Naive thymus-derived CD4-positive, alpha-beta T cell (primary cell): ENCODE measurements at regions not wholly inside any gene's neighbourhood (a gene's known extent, or its start where the extent isn't known, plus 50 kb on each side); places are given as distances from the start of the nearest gene placed in this dataset.

Experiments
- ATAC-seq: fragments of 150-1000 bp; cut with Tn5 transposase; 2 replicates; pipeline ENCODE4 v1.10.0; 2021; ENCODE audit warnings: mild to moderate bottlenecking, moderate library complexity
- CTCF ChIA-PET: fragments of 350-600 bp; sonication (Branson Sonifier 250); formaldehyde crosslinking; loops from one replicate; lab custom pipeline; 2021; ENCODE audit warnings: antibody characterized with exemption; lab: Charles Lee
- POLR2A ChIA-PET: fragments of 350-600 bp; sonication (Branson Sonifier 250); formaldehyde crosslinking; loops from one replicate; lab custom pipeline; 2021; ENCODE audit warnings: antibody characterized with exemption, inconsistent platforms; lab: Charles Lee
- DNase-seq, 9 donors: peaks; one replicate each; pipeline versions ENCODE4 v3.0.0 to v3.0.0-alpha.2; 2020 to 2022; ENCODE audit warnings: mixed read lengths in 1 of 9
- H3K27ac ChIP-seq: one replicate; pipeline ENCODE4 v1.7.0; 2013; ENCODE audit warnings: mild to moderate bottlenecking, low read depth, low read length, moderate library complexity
- H3K27me3 ChIP-seq, 2 donors: one replicate each; pipeline ENCODE4 v1.7.0; 2013; ENCODE audit warnings: low read length in 2 of 2, mild to moderate bottlenecking in 2 of 2, moderate library complexity in 2 of 2; ENCODE audit not compliant: control insufficient read depth in 2 of 2, insufficient read depth in 2 of 2
- H3K36me3 ChIP-seq, 3 experiments: 1 replicate in 2 of 3; 2 replicates in 1 of 3; pipeline ENCODE4 v1.7.0; 2013; ENCODE audit warnings: low read length in 3 of 3, mild to moderate bottlenecking in 3 of 3, moderate library complexity in 1 of 3; ENCODE audit not compliant: insufficient read depth in 3 of 3, control insufficient read depth in 2 of 3
- H3K4me1 ChIP-seq, 2 donors: one replicate each; pipeline ENCODE4 v1.7.0; 2013; ENCODE audit warnings: low read length in 2 of 2, mild to moderate bottlenecking in 2 of 2, moderate library complexity in 1 of 2; ENCODE audit not compliant: control insufficient read depth in 2 of 2, insufficient read depth in 2 of 2
- H3K4me3 ChIP-seq: 2 replicates; pipeline ENCODE4 v1.7.0; 2013; ENCODE audit warnings: mild to moderate bottlenecking, low read length
- H3K9me3 ChIP-seq, 3 experiments: 1 replicate in 2 of 3; 2 replicates in 1 of 3; pipeline ENCODE4 v1.7.0; 2013; ENCODE audit warnings: low read length in 3 of 3; ENCODE audit not compliant: control insufficient read depth in 2 of 3
- H3K27ac Mint-ChIP-seq, 9 donors: one replicate each; pipeline ENCODE4 v1.8.0; 2020 to 2022; ENCODE audit warnings: mixed read lengths in 9 of 9, mild to moderate bottlenecking in 8 of 9, moderate library complexity in 5 of 9, inconsistent platforms in 2 of 9
- H3K27me3 Mint-ChIP-seq, 5 donors: one replicate each; pipeline ENCODE4 v1.8.0; 2021 to 2022; ENCODE audit warnings: mixed read lengths in 5 of 5, mild to moderate bottlenecking in 1 of 5
- H3K36me3 Mint-ChIP-seq, 5 donors: one replicate each; pipeline ENCODE4 v1.8.0; 2020 to 2022; ENCODE audit warnings: mixed read lengths in 5 of 5, mild to moderate bottlenecking in 3 of 5, inconsistent platforms in 1 of 5
- H3K4me1 Mint-ChIP-seq, 7 donors: one replicate each; pipeline ENCODE4 v1.8.0; 2020 to 2022; ENCODE audit warnings: mixed read lengths in 7 of 7, mild to moderate bottlenecking in 3 of 7, inconsistent platforms in 1 of 7
- H3K4me3 Mint-ChIP-seq, 10 donors: one replicate each; pipeline ENCODE4 v1.8.0; 2020 to 2022; ENCODE audit warnings: mild to moderate bottlenecking in 10 of 10, mixed read lengths in 10 of 10, moderate library complexity in 6 of 10, inconsistent platforms in 2 of 10
- H3K9me3 Mint-ChIP-seq, 11 donors: one replicate each; pipeline ENCODE4 v1.8.0; 2020 to 2022; ENCODE audit warnings: mixed read lengths in 11 of 11, mild to moderate bottlenecking in 4 of 11, inconsistent platforms in 1 of 11, moderate library complexity in 1 of 11
- intact Hi-C, 2 donors: fragments of 100-400 bp; cut with micrococcal nuclease; formaldehyde crosslinking; loops; one replicate each; pipeline ENCODE4 v1.15.1; 2023

GRCh38 chr5:56515011-56515410 is 281.9 kb upstream of the ANKRD55 start:
- H3K27me3 Mint-ChIP-seq, result peaks cover 0 to 2% (median 0%) of the 10 kb centered on the region in 5 donors
- Histone ChIP-seq H3K27ac (no peak overlapping the region), H3K9me3 (no peaks in the 10 kb centered on the region), H3K4me3 (no peak overlapping the region), H3K36me3 (no peaks in the 10 kb centered on the region), H3K27me3 (no peaks in the 10 kb centered on the region), H3K4me1 (peaks cover 4 to 7% of the 10 kb centered on the region in 2 donors)
- H3K36me3 Mint-ChIP-seq, result no peaks in the 10 kb centered on the region
- H3K4me1 Mint-ChIP-seq, result peaks cover 22 to 37% (median 31%) of the 10 kb centered on the region in 7 donors
- ATAC-seq, result no peak
- no peak overlapping the region for H3K4me3 Mint-ChIP-seq
- ChIA-PET POLR2A (interaction anchor here (0.8 to 1.0 kb wide), 2 partner anchors 15 to 660 kb away, joined by 3 to 4 read pairs; no protein-coding TSS in a partner anchor), CTCF (no interaction called here)
- intact Hi-C loops, result no loop called here
- peaks cover 0 to 2% (median 0%) of the 10 kb centered on the region in 11 donors for H3K9me3 Mint-ChIP-seq
- no peak overlapping the region for H3K27ac Mint-ChIP-seq
- DNase-seq, result no peak

- H3K9me3 ChIP-seq, result no peaks in the 10 kb centered on the region
- intact Hi-C loops, result no loop called here
- Mint-ChIP-seq H3K27me3 (peaks cover 0 to 2% (median 0%) of the 10 kb centered on the region in 5 donors), H3K4me3 (no peak overlapping the region), H3K4me1 (peaks cover 19 to 37% (median 31%) of the 10 kb centered on the region in 7 donors), H3K27ac (peak overlapping the region in 1 of 9 donors; percentile 72), H3K36me3 (no peaks in the 10 kb centered on the region), H3K9me3 (peaks cover 0 to 2% (median 0%) of the 10 kb centered on the region in 11 donors)
- DNase-seq, result no peak
- H3K27ac ChIP-seq, result no peak overlapping the region
- no peak for ATAC-seq
- H3K4me1 ChIP-seq, result peaks cover 4 to 7% of the 10 kb centered on the region in 2 donors
- H3K4me3 ChIP-seq, result no peak overlapping the region
- POLR2A ChIA-PET, result no interaction called here
- CTCF ChIA-PET, result no interaction called here
- no peaks in the 10 kb centered on the region for H3K27me3 ChIP-seq
- no peaks in the 10 kb centered on the region for H3K36me3 ChIP-seq
Observed at GRCh38 chr5:56514245-56514644, 281.1 kb upstream of the ANKRD55 start.

GRCh38 chr5:56513141-56513540 is 280.0 kb upstream of the ANKRD55 start:
- peak overlapping the region in 1 of 9 donors; percentile 32 for H3K27ac Mint-ChIP-seq
- H3K4me1 Mint-ChIP-seq, result peaks cover 21 to 35% (median 27%) of the 10 kb centered on the region in 7 donors
- H3K9me3 ChIP-seq, result no peaks in the 10 kb centered on the region
- ChIA-PET CTCF (interaction anchor here (0.6 kb wide), 1 partner anchor 693 kb away, joined by 4 read pairs; no protein-coding TSS in a partner anchor), POLR2A (interaction anchor here (2.3 kb wide), 1 partner anchor 22 kb away, joined by 6 read pairs; no protein-coding TSS in a partner anchor)
- no peak overlapping the region for H3K27ac ChIP-seq
- DNase-seq, result no peak
- H3K27me3 ChIP-seq, result no peaks in the 10 kb centered on the region
- H3K27me3 Mint-ChIP-seq, result peaks cover 0 to 2% (median 0%) of the 10 kb centered on the region in 5 donors
- intact Hi-C loops, result no loop called here
- H3K4me1 ChIP-seq, result peaks cover 4 to 7% of the 10 kb centered on the region in 2 donors
- peaks cover 0 to 2% (median 0%) of the 10 kb centered on the region in 11 donors for H3K9me3 Mint-ChIP-seq
- no peak overlapping the region for H3K4me3 Mint-ChIP-seq
- H3K36me3 Mint-ChIP-seq, result no peaks in the 10 kb centered on the region
- H3K4me3 ChIP-seq, result no peak overlapping the region
- no peaks in the 10 kb centered on the region for H3K36me3 ChIP-seq
- no peak for ATAC-seq

- no peak overlapping the region for H3K4me3 ChIP-seq
- ATAC-seq, result no peak
- peak overlapping the region in 1 of 10 donors; percentile 30 for H3K4me3 Mint-ChIP-seq
- intact Hi-C loops, result no loop called here
- no peaks in the 10 kb centered on the region for H3K27me3 ChIP-seq
- H3K36me3 ChIP-seq, result no peaks in the 10 kb centered on the region
- H3K27ac Mint-ChIP-seq, result no peak overlapping the region
- H3K4me1 Mint-ChIP-seq, result peaks cover 19 to 28% (median 23%) of the 10 kb centered on the region in 7 donors
- no peak overlapping the region for H3K27ac ChIP-seq
- CTCF ChIA-PET, result interaction anchor here (0.6 to 1.1 kb wide), 2 partner anchors 21 to 692 kb away, joined by 3 to 4 read pairs; no protein-coding TSS in a partner anchor
- no peaks in the 10 kb centered on the region for H3K9me3 ChIP-seq
- POLR2A ChIA-PET, result interaction anchor here (2.3 kb wide), 1 partner anchor 21 kb away, joined by 6 read pairs; no protein-coding TSS in a partner anchor
- H3K27me3 Mint-ChIP-seq, result no peaks in the 10 kb centered on the region
- H3K9me3 Mint-ChIP-seq, result peaks cover 0 to 2% (median 0%) of the 10 kb centered on the region in 11 donors
- H3K4me1 ChIP-seq, result peaks cover 4 to 7% of the 10 kb centered on the region in 2 donors
- no peak for DNase-seq
- no peaks in the 10 kb centered on the region for H3K36me3 Mint-ChIP-seq
Observed at GRCh38 chr5:56512313-56512996, 279.3 kb upstream of the ANKRD55 start.

GRCh38 chr5:56511326-56511841 is 278.3 kb upstream of the ANKRD55 start:
- POLR2A ChIA-PET, result interaction anchor here (2.3 kb wide), 1 partner anchor 20 kb away, joined by 6 read pairs; no protein-coding TSS in a partner anchor
- peaks cover 0 to 2% (median 0%) of the 10 kb centered on the region in 11 donors for H3K9me3 Mint-ChIP-seq
- ATAC-seq (no peak), DNase-seq (no peak)
- H3K4me1 Mint-ChIP-seq, result peaks cover 9 to 18% (median 17%) of the 10 kb centered on the region in 7 donors
- H3K27me3 Mint-ChIP-seq, result no peaks in the 10 kb centered on the region
- H3K4me1 ChIP-seq, result peaks cover under 1 to 4% of the 10 kb centered on the region in 2 donors
- H3K4me3 ChIP-seq, result no peak overlapping the region
- H3K4me3 Mint-ChIP-seq, result no peak overlapping the region
- H3K27me3 ChIP-seq, result no peaks in the 10 kb centered on the region
- intact Hi-C loops, result no loop called here
- no peak overlapping the region for H3K27ac ChIP-seq
- no peaks in the 10 kb centered on the region for H3K9me3 ChIP-seq
- peak overlapping the region in 1 of 9 donors; percentile 4 for H3K27ac Mint-ChIP-seq
- H3K36me3 ChIP-seq, result no peaks in the 10 kb centered on the region
- CTCF ChIA-PET, result interaction anchor here (0.6 to 1.1 kb wide), 2 partner anchors 23 to 240 kb away, joined by 3 to 4 read pairs; no protein-coding TSS in a partner anchor
- no peaks in the 10 kb centered on the region for H3K36me3 Mint-ChIP-seq

- Histone ChIP-seq H3K27me3 (no peaks in the 10 kb centered on the region), H3K27ac (no peak overlapping the region), H3K4me3 (no peak overlapping the region), H3K9me3 (no peaks in the 10 kb centered on the region), H3K4me1 (peaks cover 0 to 4% of the 10 kb centered on the region in 2 donors), H3K36me3 (no peaks in the 10 kb centered on the region)
- Mint-ChIP-seq H3K36me3 (peaks cover 0 to 1% (median 0%) of the 10 kb centered on the region in 5 donors), H3K9me3 (peaks cover 0 to 2% (median 0%) of the 10 kb centered on the region in 11 donors), H3K27me3 (no peaks in the 10 kb centered on the region), H3K4me1 (peaks cover 6 to 16% (median 9%) of the 10 kb centered on the region in 7 donors), H3K4me3 (no peak overlapping the region), H3K27ac (peak overlapping the region in 1 of 9 donors; percentile 39)
- intact Hi-C loops, result no loop called here
- ChIA-PET POLR2A (interaction anchor here (0.8 kb wide), 1 partner anchor 17 kb away, joined by 3 read pairs; no protein-coding TSS in a partner anchor), CTCF (no interaction called here)
- DNase-seq, result no peak
- ATAC-seq, result no peak
Observed at GRCh38 chr5:56508249-56508648, 275.1 kb upstream of the ANKRD55 start.
